WI38 (cell line): ENCODE measurements at regions not wholly inside any gene's neighbourhood (a gene's known extent, or its start where the extent isn't known, plus 50 kb on each side); places are given as distances from the start of the nearest gene placed in this dataset.

Experiments
- H3K4me3 ChIP-seq: 2 replicates; pipeline ENCODE4 v1.5.1; 2011; ENCODE audit warnings: low read depth, mild to moderate bottlenecking, control low read depth, low read length
- TF ChIP-seq, protein P1 (sequence below): IDR thresholded peaks from 2 replicates; pipeline ENCODE4 v1.5.1; 2012; ENCODE audit warnings: low read depth, mild to moderate bottlenecking, control low read depth, low read length

DNA sequence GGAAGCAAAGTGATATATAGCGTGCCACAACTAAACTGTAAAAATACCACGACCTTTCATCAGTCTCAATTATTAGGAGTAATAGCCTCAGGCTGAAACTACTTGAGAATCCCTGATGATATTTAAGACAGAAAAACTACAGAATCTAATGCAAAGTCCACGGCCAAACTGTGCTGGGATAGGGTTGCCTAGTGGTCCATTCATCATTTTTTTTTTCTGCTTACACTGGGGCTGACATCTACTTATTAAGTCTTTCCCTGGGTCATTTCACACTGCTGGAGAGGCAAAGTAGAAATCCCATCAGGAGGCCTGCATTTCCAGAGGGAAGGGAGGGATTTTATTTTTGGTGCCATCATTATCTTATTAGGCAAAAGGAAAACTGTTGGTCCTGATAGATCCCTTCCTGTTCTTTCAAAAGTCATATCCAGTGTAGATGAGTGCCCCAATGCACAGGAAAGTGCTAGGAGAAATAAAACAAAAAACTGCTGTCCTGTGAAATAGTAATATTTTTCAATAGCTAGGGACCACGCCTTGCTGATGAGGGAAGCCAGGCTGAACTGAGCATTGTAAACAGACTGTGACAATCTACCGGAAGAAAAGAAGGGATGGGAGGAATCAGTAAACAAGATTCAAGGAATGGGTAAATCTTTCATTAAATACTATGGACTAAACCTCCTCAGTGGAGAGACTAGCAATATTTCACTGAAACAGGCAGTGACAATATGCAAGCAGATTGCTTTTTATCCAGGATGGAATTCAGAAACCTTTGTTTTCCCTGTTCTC lies 644.3 kb downstream of the IRS1 start:
- TF ChIP-seq, protein P1, sequence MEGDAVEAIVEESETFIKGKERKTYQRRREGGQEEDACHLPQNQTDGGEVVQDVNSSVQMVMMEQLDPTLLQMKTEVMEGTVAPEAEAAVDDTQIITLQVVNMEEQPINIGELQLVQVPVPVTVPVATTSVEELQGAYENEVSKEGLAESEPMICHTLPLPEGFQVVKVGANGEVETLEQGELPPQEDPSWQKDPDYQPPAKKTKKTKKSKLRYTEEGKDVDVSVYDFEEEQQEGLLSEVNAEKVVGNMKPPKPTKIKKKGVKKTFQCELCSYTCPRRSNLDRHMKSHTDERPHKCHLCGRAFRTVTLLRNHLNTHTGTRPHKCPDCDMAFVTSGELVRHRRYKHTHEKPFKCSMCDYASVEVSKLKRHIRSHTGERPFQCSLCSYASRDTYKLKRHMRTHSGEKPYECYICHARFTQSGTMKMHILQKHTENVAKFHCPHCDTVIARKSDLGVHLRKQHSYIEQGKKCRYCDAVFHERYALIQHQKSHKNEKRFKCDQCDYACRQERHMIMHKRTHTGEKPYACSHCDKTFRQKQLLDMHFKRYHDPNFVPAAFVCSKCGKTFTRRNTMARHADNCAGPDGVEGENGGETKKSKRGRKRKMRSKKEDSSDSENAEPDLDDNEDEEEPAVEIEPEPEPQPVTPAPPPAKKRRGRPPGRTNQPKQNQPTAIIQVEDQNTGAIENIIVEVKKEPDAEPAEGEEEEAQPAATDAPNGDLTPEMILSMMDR: no peak

DNA sequence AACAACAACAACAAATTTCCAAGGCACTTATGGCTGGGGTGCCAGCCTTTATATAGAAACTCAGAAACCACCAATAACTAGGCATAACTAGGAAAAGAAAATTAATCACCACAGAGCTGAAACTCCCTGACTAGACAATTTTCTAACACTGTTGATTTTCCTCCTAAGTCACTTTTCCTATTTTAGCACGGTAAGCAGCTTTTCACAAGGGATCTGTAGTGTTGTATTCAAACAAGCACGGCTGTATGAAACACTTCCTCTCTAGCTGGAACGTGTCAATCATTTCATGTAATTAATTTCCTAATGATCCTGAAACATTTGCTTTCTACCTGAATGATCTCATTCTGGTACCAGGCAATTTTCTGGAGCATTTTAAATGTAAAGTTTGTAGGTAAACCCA lies 645.0 kb downstream of the IRS1 start:
- TF ChIP-seq, protein P1: no peak
- no peak overlapping the region for H3K4me3 ChIP-seq

More for the DNA sequence above, 644.3 kb downstream of the IRS1 start:
- H3K4me3 ChIP-seq: no peak overlapping the region

DNA sequence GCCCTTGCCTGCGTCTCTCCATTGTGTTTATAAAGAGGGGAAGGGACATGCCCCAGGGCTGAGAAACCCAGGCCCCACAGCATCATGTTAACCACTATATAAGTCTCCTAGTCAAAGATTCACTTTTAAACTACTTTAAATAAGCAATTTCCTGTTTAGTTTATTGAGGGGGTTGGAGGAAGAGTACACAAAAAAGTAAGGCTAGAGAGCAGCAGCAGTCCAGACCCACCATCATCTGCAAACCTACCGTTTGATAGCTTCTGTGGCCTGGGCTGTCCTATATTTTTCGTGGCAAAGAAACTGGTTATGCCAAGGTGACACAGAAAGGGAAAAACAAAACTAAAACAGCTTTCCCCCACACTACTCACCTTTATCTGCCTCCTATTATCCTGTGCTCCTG lies 646.1 kb downstream of the IRS1 start:
- no peak overlapping the region for H3K4me3 ChIP-seq
- TF ChIP-seq, protein P1: no peak

DNA sequence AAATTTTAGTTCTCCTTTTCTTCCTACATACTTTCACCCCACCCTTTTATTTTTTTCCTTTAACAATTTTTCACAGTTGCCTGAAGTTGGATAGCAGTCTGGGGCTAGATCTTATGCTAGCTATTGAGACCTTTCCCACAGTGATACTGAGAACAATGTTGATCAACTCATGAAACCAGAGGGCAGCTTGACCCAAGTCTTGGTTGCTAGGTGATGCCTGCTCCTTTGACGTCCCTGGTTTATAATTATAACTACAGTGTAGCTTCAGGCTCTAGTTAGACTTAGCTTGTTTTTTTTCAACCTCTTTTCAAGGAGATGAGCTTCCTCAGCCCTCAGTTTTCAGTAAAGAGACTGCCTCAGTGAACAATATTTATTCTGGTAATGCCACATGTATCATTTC lies 648.5 kb downstream of the IRS1 start:
- no peak overlapping the region for H3K4me3 ChIP-seq
- TF ChIP-seq, protein P1: no peak

DNA sequence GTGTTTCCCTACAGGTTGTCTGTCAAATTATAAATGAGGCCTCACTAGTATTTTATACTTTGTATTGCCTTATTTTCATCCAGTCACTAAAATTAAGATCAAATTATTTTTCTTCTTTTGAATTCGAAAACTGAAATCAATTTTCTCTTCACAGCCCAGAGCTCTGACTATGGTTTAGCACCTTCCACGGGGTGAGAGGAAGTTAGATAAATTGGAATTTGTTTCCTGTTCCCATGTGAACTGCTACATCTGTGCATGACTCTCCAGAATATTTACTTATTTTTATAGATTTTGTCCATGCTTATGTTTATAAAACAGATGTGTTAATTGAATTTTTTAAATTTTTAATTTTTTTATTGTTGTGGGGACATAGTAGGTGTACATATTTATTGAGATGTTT lies 656.5 kb downstream of the IRS1 start:
- no peak overlapping the region for H3K4me3 ChIP-seq
- TF ChIP-seq, protein P1: no peak

DNA sequence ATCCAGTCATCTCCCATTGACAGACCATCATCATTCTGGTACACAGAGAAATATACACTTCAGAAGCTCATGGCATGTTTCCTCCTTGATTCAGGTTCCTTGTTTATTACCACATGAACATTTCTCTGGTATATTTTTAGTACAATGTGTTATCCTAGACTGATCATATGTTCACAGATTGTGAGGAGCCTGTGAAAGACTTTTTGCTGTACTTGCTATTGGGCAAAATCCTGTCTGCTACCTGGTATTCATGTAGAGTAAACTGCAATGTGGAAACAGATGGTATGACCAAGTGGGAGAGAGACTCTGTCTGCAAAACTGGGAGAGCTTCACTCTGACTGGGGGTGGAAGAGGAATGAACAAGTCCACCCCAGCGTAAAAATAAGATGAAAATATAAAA lies 657.2 kb downstream of the IRS1 start:
- TF ChIP-seq, protein P1: no peak
- no peak overlapping the region for H3K4me3 ChIP-seq

DNA sequence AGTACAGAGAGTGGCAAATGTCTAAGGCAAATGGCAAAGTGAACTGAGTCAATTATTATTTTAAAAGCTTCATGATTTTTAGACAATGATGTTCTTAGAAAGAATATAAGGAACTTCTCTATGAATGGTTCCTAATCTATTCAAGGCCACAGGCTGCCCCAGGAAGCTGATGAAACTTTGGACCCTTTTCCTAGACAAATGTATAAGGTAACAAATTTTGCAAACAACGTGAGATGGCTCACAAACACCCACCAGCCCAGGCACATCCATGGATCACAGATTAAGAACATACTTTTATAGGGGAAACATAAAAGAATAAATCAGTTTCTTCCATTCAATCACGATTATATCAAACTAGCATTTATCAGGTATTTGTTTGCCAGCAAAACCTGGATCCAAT lies 659.0 kb downstream of the IRS1 start:
- TF ChIP-seq, protein P1: no peak
- no peak overlapping the region for H3K4me3 ChIP-seq
